ENCODE measurements at regions not wholly inside any gene's neighbourhood (a gene's known extent, or its start where the extent isn't known, plus 50 kb on each side); places are given as distances from the start of the nearest gene placed in this dataset.

GRCh38 chr3:64884536-64884935 is 196.7 kb upstream of the ADAMTS9 start:
- Histone ChIP-seq H3K36me3 (no peaks in the 10 kb centered on the region), H3K27me3 (no peaks in the 10 kb centered on the region), H3K4me3 (ENCODE audit: low read depth in 1 of 2, low read length in 1 of 2) (no peak overlapping the region), H3K4me1 (ENCODE audit: control insufficient read depth in 1 of 2, insufficient read depth in 1 of 2, low read depth in 1 of 2, low read length in 1 of 2) (peaks cover 22 to 23% of the 10 kb centered on the region in 2 experiments), H3K9me3 (no peaks in the 10 kb centered on the region), H3K27ac (no peak overlapping the region)
- no peak for TF ChIP-seq CTCF (IDR thresholded peaks at IDR 0.05)

GRCh38 chr3:64880916-64881315 is 193.1 kb upstream of the ADAMTS9 start:
- TF ChIP-seq CTCF (IDR thresholded peaks at IDR 0.05): no peak
- Histone ChIP-seq H3K4me3 (ENCODE audit: low read depth in 1 of 2, low read length in 1 of 2) (no peak overlapping the region), H3K4me1 (ENCODE audit: control insufficient read depth in 1 of 2, insufficient read depth in 1 of 2, low read depth in 1 of 2, low read length in 1 of 2) (no peaks in the 10 kb centered on the region), H3K9me3 (no peaks in the 10 kb centered on the region), H3K27me3 (no peaks in the 10 kb centered on the region), H3K36me3 (no peaks in the 10 kb centered on the region), H3K27ac (no peak overlapping the region)

- H3K9me3 ChIP-seq: no peaks in the 10 kb centered on the region
- TF ChIP-seq CTCF (IDR thresholded peaks at IDR 0.05): no peak
- no peak overlapping the region for H3K27ac ChIP-seq
- no peak overlapping the region for H3K4me3 ChIP-seq (ENCODE audit: low read depth in 1 of 2, low read length in 1 of 2)
- H3K4me1 ChIP-seq (ENCODE audit: control insufficient read depth in 1 of 2, insufficient read depth in 1 of 2, low read depth in 1 of 2, low read length in 1 of 2): no peaks in the 10 kb centered on the region
- no peaks in the 10 kb centered on the region for H3K36me3 ChIP-seq
- H3K27me3 ChIP-seq: no peaks in the 10 kb centered on the region
Observed at GRCh38 chr3:64878362-64878761, 190.6 kb upstream of the ADAMTS9 start.

GRCh38 chr3:64873400-64873799 is 185.6 kb upstream of the ADAMTS9 start:
- no peak overlapping the region for H3K4me3 ChIP-seq (ENCODE audit: low read depth in 1 of 2, low read length in 1 of 2)
- no peaks in the 10 kb centered on the region for H3K27me3 ChIP-seq
- no peaks in the 10 kb centered on the region for H3K4me1 ChIP-seq (ENCODE audit: control insufficient read depth in 1 of 2, insufficient read depth in 1 of 2, low read depth in 1 of 2, low read length in 1 of 2)
- no peaks in the 10 kb centered on the region for H3K36me3 ChIP-seq
- no peak for TF ChIP-seq CTCF (IDR thresholded peaks at IDR 0.05)
- H3K27ac ChIP-seq: no peak overlapping the region
- no peaks in the 10 kb centered on the region for H3K9me3 ChIP-seq

- Histone ChIP-seq H3K27me3 (no peaks in the 10 kb centered on the region), H3K27ac (no peak overlapping the region), H3K9me3 (no peaks in the 10 kb centered on the region), H3K36me3 (no peaks in the 10 kb centered on the region), H3K4me3 (ENCODE audit: low read depth in 1 of 2, low read length in 1 of 2) (no peak overlapping the region), H3K4me1 (ENCODE audit: control insufficient read depth in 1 of 2, insufficient read depth in 1 of 2, low read depth in 1 of 2, low read length in 1 of 2) (no peaks in the 10 kb centered on the region)
- no peak for TF ChIP-seq CTCF (IDR thresholded peaks at IDR 0.05)
Observed at GRCh38 chr3:64872345-64872744, 184.5 kb upstream of the ADAMTS9 start.

GRCh38 chr3:64871834-64872249 is 184.0 kb upstream of the ADAMTS9 start:
- Histone ChIP-seq H3K9me3 (no peaks in the 10 kb centered on the region), H3K27ac (no peak overlapping the region)
- TF ChIP-seq CTCF (IDR thresholded peaks at IDR 0.05): no peak

More at GRCh38 chr3:64871834-64872249, 184.0 kb upstream of the ADAMTS9 start:
- Histone ChIP-seq H3K36me3 (no peaks in the 10 kb centered on the region), H3K4me3 (ENCODE audit: low read depth in 1 of 2, low read length in 1 of 2) (no peak overlapping the region), H3K27me3 (no peaks in the 10 kb centered on the region), H3K4me1 (ENCODE audit: control insufficient read depth in 1 of 2, insufficient read depth in 1 of 2, low read depth in 1 of 2, low read length in 1 of 2) (no peaks in the 10 kb centered on the region)

Measured in neutrophil (primary cell).